ENCODE measurements at regions not wholly inside any gene's neighbourhood (a gene's known extent, or its start where the extent isn't known, plus 50 kb on each side); places are given as distances from the start of the nearest gene placed in this dataset.

GRCh38 chr21:26391166-26391565 is 181.9 kb downstream of the CYYR1 start:
- Mint-ChIP-seq H3K4me3 (ENCODE audit: low read depth) (no peak overlapping the region), H3K27me3 (no peaks in the 10 kb centered on the region), H3K4me1 (ENCODE audit: low read depth) (peaks cover 8% of the 10 kb centered on the region), H3K36me3 (ENCODE audit: insufficient read depth) (no peaks in the 10 kb centered on the region), H3K27ac (no peak overlapping the region), H3K9me3 (ENCODE audit: low read depth) (no peaks in the 10 kb centered on the region)
- no peak for TF ChIP-seq CTCF (IDR thresholded peaks at IDR 0.05; ENCODE audit: unreplicated experiment)
- no peak for DNase-seq (ENCODE audit: low spot score, unreplicated experiment)

DNA sequence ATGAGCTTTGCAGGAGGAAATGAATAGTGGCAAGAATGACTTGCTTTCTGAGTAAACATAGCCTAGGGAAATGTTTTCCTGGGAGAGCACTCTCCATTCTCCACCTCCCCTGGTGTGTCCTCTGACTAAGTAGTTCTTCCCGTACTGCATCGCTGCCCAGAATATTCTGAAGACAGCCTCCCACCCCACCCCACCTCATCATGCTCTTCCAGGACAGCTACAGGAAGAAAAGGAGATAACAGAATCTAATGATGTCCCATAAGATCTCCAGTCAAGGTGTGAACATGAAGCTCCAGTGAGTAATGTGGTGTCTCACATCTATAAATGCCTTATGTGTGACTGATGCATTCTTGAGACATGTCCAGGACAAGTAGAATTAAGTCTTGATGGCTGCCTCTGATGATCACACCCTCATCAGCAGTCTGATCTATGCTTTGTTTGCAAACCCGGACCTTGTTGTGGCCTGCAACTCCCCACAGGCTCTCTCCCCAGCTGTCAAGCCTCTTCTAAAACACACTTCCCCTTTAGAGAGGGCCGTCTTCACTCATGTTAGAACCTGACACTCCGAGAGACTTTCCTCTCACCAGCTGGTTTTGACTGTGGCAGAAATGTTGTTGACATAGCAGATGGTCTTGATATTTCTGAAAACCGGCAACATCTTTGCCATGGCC is 183.0 kb downstream of the CYYR1 start:
- H3K4me3 Mint-ChIP-seq (ENCODE audit: low read depth) = no peak overlapping the region
- peaks cover 8% of the 10 kb centered on the region for H3K4me1 Mint-ChIP-seq (ENCODE audit: low read depth)
- TF ChIP-seq CTCF (IDR thresholded peaks at IDR 0.05; ENCODE audit: unreplicated experiment) = no peak
- H3K27ac Mint-ChIP-seq = no peak overlapping the region
- H3K27me3 Mint-ChIP-seq = no peaks in the 10 kb centered on the region
- no peak for DNase-seq (ENCODE audit: low spot score, unreplicated experiment)
- no peaks in the 10 kb centered on the region for H3K36me3 Mint-ChIP-seq (ENCODE audit: insufficient read depth)
- no peaks in the 10 kb centered on the region for H3K9me3 Mint-ChIP-seq (ENCODE audit: low read depth)

DNA sequence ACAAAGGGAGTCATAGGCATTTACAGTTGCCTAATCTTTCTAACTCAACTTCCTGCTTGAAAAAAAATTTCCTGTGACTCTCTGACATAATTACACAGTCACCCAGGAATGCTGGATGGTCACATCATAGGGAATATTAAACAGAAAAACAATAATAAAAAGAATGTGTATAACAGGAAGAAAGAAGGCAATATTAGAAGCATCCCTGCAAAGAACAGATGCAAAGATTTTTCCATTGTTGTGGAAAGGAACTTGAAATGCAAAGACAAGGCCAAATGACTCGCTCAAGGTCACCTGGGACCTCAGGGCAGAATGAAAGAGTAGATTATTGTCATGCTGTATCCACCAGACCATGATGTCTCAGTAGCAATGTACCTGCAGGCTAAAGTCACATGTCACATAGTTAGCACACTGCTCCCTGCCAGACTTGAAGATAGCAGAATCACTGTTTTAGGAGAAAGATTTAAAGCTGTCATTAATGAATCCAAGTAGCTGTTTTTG is 184.3 kb downstream of the CYYR1 start:
- no peak overlapping the region for H3K4me3 Mint-ChIP-seq (ENCODE audit: low read depth)
- H3K9me3 Mint-ChIP-seq (ENCODE audit: low read depth) = no peaks in the 10 kb centered on the region
- DNase-seq (ENCODE audit: low spot score, unreplicated experiment) = no peak
- no peaks in the 10 kb centered on the region for H3K36me3 Mint-ChIP-seq (ENCODE audit: insufficient read depth)
- TF ChIP-seq CTCF (IDR thresholded peaks at IDR 0.05; ENCODE audit: unreplicated experiment) = no peak
- no peak overlapping the region for H3K27ac Mint-ChIP-seq
- peaks cover 8% of the 10 kb centered on the region for H3K4me1 Mint-ChIP-seq (ENCODE audit: low read depth)
- H3K27me3 Mint-ChIP-seq = no peaks in the 10 kb centered on the region

GRCh38 chr21:26385721-26386120 is 187.4 kb downstream of the CYYR1 start:
- Mint-ChIP-seq H3K9me3 (ENCODE audit: low read depth) (no peaks in the 10 kb centered on the region), H3K36me3 (ENCODE audit: insufficient read depth) (no peaks in the 10 kb centered on the region), H3K27me3 (no peaks in the 10 kb centered on the region), H3K4me3 (ENCODE audit: low read depth) (no peak overlapping the region), H3K27ac (no peak overlapping the region), H3K4me1 (ENCODE audit: low read depth) (peaks cover 6% of the 10 kb centered on the region)
- no peak for TF ChIP-seq CTCF (IDR thresholded peaks at IDR 0.05; ENCODE audit: unreplicated experiment)
- DNase-seq (ENCODE audit: low spot score, unreplicated experiment) = no peak

- H3K36me3 Mint-ChIP-seq (ENCODE audit: insufficient read depth) = no peaks in the 10 kb centered on the region
- no peak overlapping the region for H3K27ac Mint-ChIP-seq
- no peak for TF ChIP-seq CTCF (IDR thresholded peaks at IDR 0.05; ENCODE audit: unreplicated experiment)
- H3K9me3 Mint-ChIP-seq (ENCODE audit: low read depth) = no peaks in the 10 kb centered on the region
- no peaks in the 10 kb centered on the region for H3K27me3 Mint-ChIP-seq
- no peak for DNase-seq (ENCODE audit: low spot score, unreplicated experiment)
- H3K4me1 Mint-ChIP-seq (ENCODE audit: low read depth) = no peaks in the 10 kb centered on the region
- H3K4me3 Mint-ChIP-seq (ENCODE audit: low read depth) = no peak overlapping the region
Measured at GRCh38 chr21:26379561-26379960, 193.5 kb downstream of the CYYR1 start.
